ENCODE measurements at regions not wholly inside any gene's neighbourhood (a gene's known extent, or its start where the extent isn't known, plus 50 kb on each side); places are given as distances from the start of the nearest gene placed in this dataset.

- Histone ChIP-seq H4K20me1 (ENCODE audit: control insufficient read depth, insufficient read depth, low read depth, low read length) (no peaks in the 10 kb centered on the region), H3K27ac (ENCODE audit: low read depth, low read length) (no peak overlapping the region), H3K27me3 (ENCODE audit: control insufficient read depth, low read length) (no peaks in the 10 kb centered on the region), H3K4me2 (ENCODE audit: low read length) (no peak overlapping the region), H3K9me3 (ENCODE audit: control insufficient read depth, insufficient read depth, low read length) (no peaks in the 10 kb centered on the region), H3K4me1 (ENCODE audit: control insufficient read depth, low read length) (peaks cover 34% of the 10 kb centered on the region), H3K79me2 (ENCODE audit: control insufficient read depth, low read length) (no peaks in the 10 kb centered on the region), H3K9me2 (replicated peaks; ENCODE audit: control insufficient read depth, low read length) (no peaks in the 10 kb centered on the region), H3K36me3 (ENCODE audit: control insufficient read depth, low read length) (no peaks in the 10 kb centered on the region), H3F3A (ENCODE audit: control insufficient read depth, insufficient read depth) (no peaks in the 10 kb centered on the region), H3K4me3 (ENCODE audit: low read length) (no peak overlapping the region)
- TF ChIP-seq CTCF (IDR thresholded peaks at IDR 0.05; ENCODE audit: low read depth, low read length, poor library complexity, severe bottlenecking) (no peak), EZH2phosphoT487 (IDR thresholded peaks at IDR 0.05; ENCODE audit: borderline replicate concordance, low read length) (no peak)
Measured at GRCh38 chr14:53605562-53605961, 351.1 kb downstream of the BMP4 start.

DNA sequence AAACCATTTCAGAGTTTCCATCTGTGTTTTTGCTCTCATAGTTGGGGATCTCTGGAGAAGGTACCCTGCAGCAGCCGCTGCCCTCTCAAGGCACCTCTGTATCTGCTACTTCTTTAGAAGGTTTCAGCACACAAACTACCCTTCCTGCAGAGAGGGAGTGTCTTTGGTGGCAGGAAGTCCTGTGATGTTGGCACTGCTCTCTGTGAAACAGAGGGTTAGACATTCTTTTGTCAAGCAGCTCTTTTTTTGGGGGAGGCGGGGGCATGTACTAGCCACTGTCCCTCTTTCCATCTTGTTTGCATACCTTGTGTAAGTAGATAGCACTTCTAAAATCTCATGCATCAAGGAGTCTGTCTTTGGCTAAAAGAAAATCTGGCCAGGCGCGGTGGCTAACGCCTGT lies 352.6 kb downstream of the BMP4 start:
- H3K4me2 ChIP-seq (ENCODE audit: low read length), result no peak overlapping the region
- TF ChIP-seq CTCF (IDR thresholded peaks at IDR 0.05; ENCODE audit: low read depth, low read length, poor library complexity, severe bottlenecking), result no peak
- no peaks in the 10 kb centered on the region for H3K36me3 ChIP-seq (ENCODE audit: control insufficient read depth, low read length)
- no peaks in the 10 kb centered on the region for H3K9me2 ChIP-seq (replicated peaks; ENCODE audit: control insufficient read depth, low read length)
- no peaks in the 10 kb centered on the region for H3K9me3 ChIP-seq (ENCODE audit: control insufficient read depth, insufficient read depth, low read length)
- no peaks in the 10 kb centered on the region for H3K79me2 ChIP-seq (ENCODE audit: control insufficient read depth, low read length)
- no peaks in the 10 kb centered on the region for H4K20me1 ChIP-seq (ENCODE audit: control insufficient read depth, insufficient read depth, low read depth, low read length)
- no peaks in the 10 kb centered on the region for H3K27me3 ChIP-seq (ENCODE audit: control insufficient read depth, low read length)
- H3K27ac ChIP-seq (ENCODE audit: low read depth, low read length), result no peak overlapping the region
- H3K4me3 ChIP-seq (ENCODE audit: low read length), result no peak overlapping the region
- H3K4me1 ChIP-seq (ENCODE audit: control insufficient read depth, low read length), result peaks cover 21% of the 10 kb centered on the region
- no peaks in the 10 kb centered on the region for H3F3A ChIP-seq (ENCODE audit: control insufficient read depth, insufficient read depth)

GRCh38 chr14:53601409-53601808 lies 355.2 kb downstream of the BMP4 start:
- no peak for TF ChIP-seq CTCF (IDR thresholded peaks at IDR 0.05; ENCODE audit: low read depth, low read length, poor library complexity, severe bottlenecking)
- TF ChIP-seq EZH2phosphoT487 (IDR thresholded peaks at IDR 0.05; ENCODE audit: borderline replicate concordance, low read length), result no peak
- Histone ChIP-seq H3K36me3 (ENCODE audit: control insufficient read depth, low read length) (no peaks in the 10 kb centered on the region), H3K27me3 (ENCODE audit: control insufficient read depth, low read length) (no peaks in the 10 kb centered on the region), H3K4me1 (ENCODE audit: control insufficient read depth, low read length) (peaks cover 10% of the 10 kb centered on the region), H4K20me1 (ENCODE audit: control insufficient read depth, insufficient read depth, low read depth, low read length) (no peaks in the 10 kb centered on the region), H3K27ac (ENCODE audit: low read depth, low read length) (no peak overlapping the region), H3K9me3 (ENCODE audit: control insufficient read depth, insufficient read depth, low read length) (no peaks in the 10 kb centered on the region), H3K9me2 (replicated peaks; ENCODE audit: control insufficient read depth, low read length) (no peaks in the 10 kb centered on the region), H3K4me2 (ENCODE audit: low read length) (no peak overlapping the region), H3K79me2 (ENCODE audit: control insufficient read depth, low read length) (no peaks in the 10 kb centered on the region), H3F3A (ENCODE audit: control insufficient read depth, insufficient read depth) (no peaks in the 10 kb centered on the region), H3K4me3 (ENCODE audit: low read length) (no peak overlapping the region)

Measured in DOHH2 (cell line).